Keratinocyte (primary cell): ENCODE measurements at regions not wholly inside any gene's neighbourhood (a gene's known extent, or its start where the extent isn't known, plus 50 kb on each side); places are given as distances from the start of the nearest gene placed in this dataset.

Experiments
- DNase-seq: peaks from one replicate; pipeline ENCODE4 v3.0.0-alpha.2; 2011; ENCODE audit warnings: low read depth, missing footprints, low spot score
- FAIRE-seq: peaks from 2 replicates; lab custom pipeline; 2011; peaks lifted over from hg19 to GRCh38; lab: Jason Lieb, UNC
- H2AFZ ChIP-seq: 2 replicates; pipeline ENCODE4 v1.6.0; 2012; ENCODE audit warnings: low read length, control low read depth, inconsistent platforms; ENCODE audit not compliant: control insufficient read depth
- H3K27ac ChIP-seq: 2 replicates; pipeline ENCODE4 v1.5.1; 2011; ENCODE audit warnings: low read length; ENCODE audit not compliant: control insufficient read depth, insufficient read depth
- H3K27me3 ChIP-seq: 3 replicates; pipeline ENCODE4 v1.6.0; 2011; ENCODE audit warnings: low read length; ENCODE audit not compliant: control insufficient read depth, insufficient read depth; ENCODE audit errors: extremely low read depth
- H3K36me3 ChIP-seq, 2 experiments: 2 replicates in 1 of 2; 3 replicates in 1 of 2; pipeline ENCODE4 v1.5.1; 2011; ENCODE audit warnings: low read length in 2 of 2, mild to moderate bottlenecking in 1 of 2; ENCODE audit not compliant: control insufficient read depth in 2 of 2, insufficient read depth in 2 of 2; ENCODE audit errors: extremely low read depth in 1 of 2
- H3K4me1 ChIP-seq: 3 replicates; pipeline ENCODE4 v1.5.1; 2011; ENCODE audit warnings: low read length; ENCODE audit not compliant: control insufficient read depth, insufficient read depth; ENCODE audit errors: extremely low read depth
- H3K4me2 ChIP-seq: 3 replicates; pipeline ENCODE4 v1.6.0; 2011; ENCODE audit warnings: low read depth, low read length; ENCODE audit not compliant: control insufficient read depth, insufficient read depth; ENCODE audit errors: extremely low read depth
- H3K4me3 ChIP-seq, 3 experiments: fragments of 200-600 bp in 1 of 3; sonication (generic) in 1 of 3; 2 replicates in 2 of 3; 3 replicates in 1 of 3; pipeline ENCODE4 v1.5.1; 2011 to 2016; ENCODE audit warnings: low read length in 3 of 3, mild to moderate bottlenecking in 3 of 3, control low read depth in 2 of 3, inconsistent platforms in 1 of 3, low read depth in 1 of 3, mixed read lengths in 1 of 3, mixed run types in 1 of 3, moderate library complexity in 1 of 3; ENCODE audit not compliant: control insufficient read depth in 2 of 3, insufficient read depth in 2 of 3; ENCODE audit errors: extremely low read depth in 1 of 3
- H3K79me2 ChIP-seq: 2 replicates; pipeline ENCODE4 v1.6.0; 2012; ENCODE audit warnings: low read length; ENCODE audit not compliant: control insufficient read depth, insufficient read depth
- H3K9ac ChIP-seq: 3 replicates; pipeline ENCODE4 v1.6.0; 2011; ENCODE audit warnings: low read length; ENCODE audit not compliant: control insufficient read depth, insufficient read depth; ENCODE audit errors: extremely low read depth
- H3K9me1 ChIP-seq: 3 replicates; pipeline ENCODE4 v1.6.0; 2011; ENCODE audit warnings: low read length; ENCODE audit not compliant: control insufficient read depth, insufficient read depth; ENCODE audit errors: extremely low read depth
- H3K9me3 ChIP-seq: 2 replicates; pipeline ENCODE4 v1.5.1; 2012; ENCODE audit warnings: low read depth, low read length; ENCODE audit not compliant: control insufficient read depth
- H4K20me1 ChIP-seq: 3 replicates; pipeline ENCODE4 v1.6.0; 2011; ENCODE audit warnings: low read length; ENCODE audit not compliant: control insufficient read depth, insufficient read depth; ENCODE audit errors: extremely low read depth
- EZH2 ChIP-seq: IDR thresholded peaks from one replicate; pipeline ENCODE4 v1.6.1; 2012; ENCODE audit warnings: inconsistent platforms, mild to moderate bottlenecking, low read length, moderate library complexity
- dilution Hi-C: fragments of 300-500 bp; cut with MboI; formaldehyde crosslinking; loops from one replicate; pipeline ENCODE4 v1.7.0; 2020; ENCODE audit warnings: low sequenced_read_pairs; ENCODE audit not compliant: extremely low pct_ligation_motif_present
- TF ChIP-seq, protein P1 (sequence below), 3 experiments: IDR thresholded peaks in 1 of 3; conservative IDR thresholded peaks in 1 of 3; optimal IDR thresholded peaks in 1 of 3; 2 replicates in 2 of 3; 3 replicates in 1 of 3; pipeline versions ENCODE3 to v1.5.1; 2011; ENCODE audit warnings: low read length in 3 of 3, mild to moderate bottlenecking in 3 of 3, moderate library complexity in 2 of 3, control low read depth in 1 of 3, inconsistent platforms in 1 of 3; ENCODE audit not compliant: insufficient read depth in 2 of 3; ENCODE audit errors: extremely low read depth in 1 of 3

DNA sequence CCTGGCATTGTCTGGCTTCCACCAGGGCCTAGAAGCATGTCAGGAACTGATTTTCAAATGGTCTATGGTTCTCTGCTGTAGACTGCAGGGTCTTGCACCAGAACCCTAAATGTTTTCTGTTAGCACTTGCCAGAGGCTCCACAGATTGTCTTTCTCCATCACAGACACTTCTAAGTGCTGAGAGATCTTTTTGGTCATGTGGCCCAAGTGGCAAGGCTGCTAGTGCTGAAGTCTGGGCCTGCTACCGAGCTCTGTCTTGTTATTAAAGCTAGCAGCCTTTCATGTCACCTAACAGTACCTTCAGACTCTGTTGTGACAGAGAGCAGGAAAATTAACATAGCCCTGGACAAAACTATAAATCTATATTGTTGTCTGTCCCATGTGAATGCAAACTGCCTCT is 120.7 kb upstream of the BACH2 start:
- no peak overlapping the region for H3K4me2 ChIP-seq
- H3K36me3 ChIP-seq: no peaks in the 10 kb centered on the region
- no peaks in the 10 kb centered on the region for H4K20me1 ChIP-seq
- H2AFZ ChIP-seq: no peak overlapping the region
- peaks cover 12% of the 10 kb centered on the region for H3K4me1 ChIP-seq
- no peaks in the 10 kb centered on the region for H3K9me1 ChIP-seq
- DNase-seq (no peak), FAIRE-seq (no peak)
- no peaks in the 10 kb centered on the region for H3K27me3 ChIP-seq
- no peaks in the 10 kb centered on the region for H3K79me2 ChIP-seq
- H3K9ac ChIP-seq: no peak overlapping the region
- H3K9me3 ChIP-seq: no peaks in the 10 kb centered on the region
- TF ChIP-seq EZH2: no peak
- TF ChIP-seq, protein P1, sequence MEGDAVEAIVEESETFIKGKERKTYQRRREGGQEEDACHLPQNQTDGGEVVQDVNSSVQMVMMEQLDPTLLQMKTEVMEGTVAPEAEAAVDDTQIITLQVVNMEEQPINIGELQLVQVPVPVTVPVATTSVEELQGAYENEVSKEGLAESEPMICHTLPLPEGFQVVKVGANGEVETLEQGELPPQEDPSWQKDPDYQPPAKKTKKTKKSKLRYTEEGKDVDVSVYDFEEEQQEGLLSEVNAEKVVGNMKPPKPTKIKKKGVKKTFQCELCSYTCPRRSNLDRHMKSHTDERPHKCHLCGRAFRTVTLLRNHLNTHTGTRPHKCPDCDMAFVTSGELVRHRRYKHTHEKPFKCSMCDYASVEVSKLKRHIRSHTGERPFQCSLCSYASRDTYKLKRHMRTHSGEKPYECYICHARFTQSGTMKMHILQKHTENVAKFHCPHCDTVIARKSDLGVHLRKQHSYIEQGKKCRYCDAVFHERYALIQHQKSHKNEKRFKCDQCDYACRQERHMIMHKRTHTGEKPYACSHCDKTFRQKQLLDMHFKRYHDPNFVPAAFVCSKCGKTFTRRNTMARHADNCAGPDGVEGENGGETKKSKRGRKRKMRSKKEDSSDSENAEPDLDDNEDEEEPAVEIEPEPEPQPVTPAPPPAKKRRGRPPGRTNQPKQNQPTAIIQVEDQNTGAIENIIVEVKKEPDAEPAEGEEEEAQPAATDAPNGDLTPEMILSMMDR (optimal IDR thresholded peaks at IDR 0.05 in 1 of 3, IDR thresholded peaks at IDR 0.05 in 1 of 3, conservative IDR thresholded peaks at IDR 0.05 in 1 of 3; ENCODE audit: extremely low read depth in 1 of 3, insufficient read depth in 2 of 3, low read length in 3 of 3): no peak
- no peak overlapping the region for H3K27ac ChIP-seq
- dilution Hi-C loops: no loop called here
- no peak overlapping the region for H3K4me3 ChIP-seq

DNA sequence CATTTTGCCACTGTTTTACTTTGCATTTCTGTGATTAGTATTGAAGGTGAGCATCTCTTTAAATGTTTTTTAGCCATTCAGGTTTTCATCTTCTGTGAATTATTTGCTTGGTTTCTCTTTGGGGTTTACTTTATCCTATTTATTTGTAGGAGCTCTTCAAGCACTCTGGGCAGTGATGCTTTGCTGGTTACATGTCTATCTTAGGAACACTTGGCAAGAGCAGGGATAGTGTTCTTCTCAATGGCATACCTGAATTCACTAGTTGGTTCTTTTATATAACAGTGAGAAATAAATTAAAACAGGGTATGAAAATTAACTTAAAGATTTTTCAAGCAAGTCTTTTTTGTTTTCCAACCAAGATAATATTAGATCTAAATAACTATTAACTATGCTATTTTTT is 119.7 kb upstream of the BACH2 start:
- no peak overlapping the region for H3K4me3 ChIP-seq
- no peaks in the 10 kb centered on the region for H3K9me1 ChIP-seq
- TF ChIP-seq EZH2: no peak
- TF ChIP-seq, protein P1 (optimal IDR thresholded peaks at IDR 0.05 in 1 of 3, IDR thresholded peaks at IDR 0.05 in 1 of 3, conservative IDR thresholded peaks at IDR 0.05 in 1 of 3; ENCODE audit: extremely low read depth in 1 of 3, insufficient read depth in 2 of 3, low read length in 3 of 3): no peak
- no peak for FAIRE-seq
- H3K4me2 ChIP-seq: no peak overlapping the region
- no peaks in the 10 kb centered on the region for H3K27me3 ChIP-seq
- H3K9me3 ChIP-seq: no peaks in the 10 kb centered on the region
- no peaks in the 10 kb centered on the region for H4K20me1 ChIP-seq
- dilution Hi-C loops: no loop called here
- no peak overlapping the region for H2AFZ ChIP-seq
- no peak overlapping the region for H3K27ac ChIP-seq
- no peaks in the 10 kb centered on the region for H3K79me2 ChIP-seq
- H3K4me1 ChIP-seq: peaks cover 23% of the 10 kb centered on the region
- no peak for DNase-seq
- H3K36me3 ChIP-seq: no peaks in the 10 kb centered on the region
- H3K9ac ChIP-seq: no peak overlapping the region
